Suppressor macrophage treated with lipopolysaccharide for 1 hour (primary cell): ENCODE measurements at regions not wholly inside any gene's neighbourhood (a gene's known extent, or its start where the extent isn't known, plus 50 kb on each side); places are given as distances from the start of the nearest gene placed in this dataset.
"Not testable (repeated sequence)": the region's sequence is repeated elsewhere in the genome, so short reads cannot be mapped to it uniquely, and the experiment has no call there.

ENCODE experiments used
- DNase-seq, 3 donors: peaks; one replicate each; pipeline ENCODE4 v3.0.0-alpha.2; 2020 to 2022

- DNase-seq: no peak
These were observed 131.7 kb upstream of the NDUFV2 start for GRCh38 chr18:8970843-8971242.

- DNase-seq: no peak
These were observed 130.4 kb upstream of the NDUFV2 start for GRCh38 chr18:8972116-8972515.

- DNase-seq: no peak
These were observed 128.2 kb upstream of the NDUFV2 start for GRCh38 chr18:8974279-8974678.

- DNase-seq: no peak
These were observed 127.8 kb upstream of the NDUFV2 start for GRCh38 chr18:8974696-8975095.

- no peak for DNase-seq
These were observed 126.9 kb upstream of the NDUFV2 start for GRCh38 chr18:8975624-8976023.

- DNase-seq: no peak
These were observed 125.9 kb upstream of the NDUFV2 start for GRCh38 chr18:8976606-8977005.

GRCh38 chr18:8977166-8977565 lies 125.3 kb upstream of the NDUFV2 start:
- DNase-seq: no peak

GRCh38 chr18:8977701-8978100 lies 124.8 kb upstream of the NDUFV2 start:
- no peak for DNase-seq

GRCh38 chr18:8978394-8978793 lies 124.1 kb upstream of the NDUFV2 start:
- no peak for DNase-seq

- peak in 2 of 3 donors; percentile 24 to 29 for DNase-seq
These were observed 123.1 kb upstream of the NDUFV2 start for GRCh38 chr18:8979258-8979988.

GRCh38 chr18:8980496-8980895 lies 122.0 kb upstream of the NDUFV2 start:
- no peak for DNase-seq

- no peak for DNase-seq
These were observed 121.6 kb upstream of the NDUFV2 start for GRCh38 chr18:8980918-8981317.

- peak; percentile 15 to 49 (median 34) for DNase-seq
These were observed 119.9 kb upstream of the NDUFV2 start for GRCh38 chr18:8982416-8983183.

- DNase-seq: no peak
These were observed 119.3 kb upstream of the NDUFV2 start for GRCh38 chr18:8983195-8983594.

GRCh38 chr18:8984131-8984721 lies 118.3 kb upstream of the NDUFV2 start:
- DNase-seq: no peak

GRCh38 chr18:8987241-8987640 lies 115.3 kb upstream of the NDUFV2 start:
- peak; percentile 17 to 28 (median 25) for DNase-seq

- DNase-seq: peak; percentile 72 to 77 (median 75)
These were observed 114.1 kb upstream of the NDUFV2 start for GRCh38 chr18:8988260-8988871.

- DNase-seq: no peak
These were observed 113.5 kb upstream of the NDUFV2 start for GRCh38 chr18:8989017-8989416.

GRCh38 chr18:8989855-8990254 lies 112.6 kb upstream of the NDUFV2 start:
- DNase-seq: no peak

GRCh38 chr18:8990276-8991031 lies 112.0 kb upstream of the NDUFV2 start:
- DNase-seq: no peak

- no peak for DNase-seq
These were observed 111.3 kb upstream of the NDUFV2 start for GRCh38 chr18:8991155-8991554.

- DNase-seq: not testable (repeated sequence)
These were observed 110.0 kb upstream of the NDUFV2 start for GRCh38 chr18:8992500-8992899.

GRCh38 chr18:8994603-8995002 lies 107.9 kb upstream of the NDUFV2 start:
- no peak for DNase-seq
